ENCODE measurements at regions not wholly inside any gene's neighbourhood (a gene's known extent, or its start where the extent isn't known, plus 50 kb on each side); places are given as distances from the start of the nearest gene placed in this dataset.
"Not testable (repeated sequence)": the region's sequence is repeated elsewhere in the genome, so short reads cannot be mapped to it uniquely, and the experiment has no call there.

GRCh38 chr6:158920311-158920905 lies 79.6 kb downstream of the RSPH3 start:
- DNase-seq, result no peak

GRCh38 chr6:158919865-158920264 lies 80.1 kb downstream of the RSPH3 start:
- DNase-seq, result no peak

GRCh38 chr6:158916617-158917016 lies 83.4 kb downstream of the RSPH3 start:
- no peak for DNase-seq

- no peak for DNase-seq
Observed at GRCh38 chr6:158914923-158915322, 85.1 kb downstream of the RSPH3 start.

- no peak for DNase-seq
Observed at GRCh38 chr6:158913580-158913979, 86.4 kb downstream of the RSPH3 start.

GRCh38 chr6:158912655-158913054 lies 87.3 kb downstream of the RSPH3 start:
- DNase-seq, result no peak

- DNase-seq, result peak in 1 of 2 donors; percentile 57
Observed at GRCh38 chr6:158911746-158912480, 88.1 kb downstream of the RSPH3 start.

GRCh38 chr6:158910484-158911440 lies 89.2 kb downstream of the RSPH3 start:
- DNase-seq, result peak in 1 of 2 donors; percentile 23

- peak in 1 of 2 donors; percentile 19 for DNase-seq
Observed at GRCh38 chr6:158909938-158910337, 90.1 kb downstream of the RSPH3 start.

- no peak for DNase-seq
Observed at GRCh38 chr6:158908606-158909005, 89.4 kb upstream of the EZR start.

GRCh38 chr6:158907931-158908330 lies 88.8 kb upstream of the EZR start:
- no peak for DNase-seq

GRCh38 chr6:158906926-158907325 lies 87.8 kb upstream of the EZR start:
- no peak for DNase-seq

- no peak for DNase-seq
Observed at GRCh38 chr6:158905277-158905676, 86.1 kb upstream of the EZR start.

- DNase-seq, result no peak
Observed at GRCh38 chr6:158903801-158904200, 84.6 kb upstream of the EZR start.

- DNase-seq, result no peak
Observed at GRCh38 chr6:158900663-158901312, 81.6 kb upstream of the EZR start.

GRCh38 chr6:158897236-158897635 lies 78.1 kb upstream of the EZR start:
- no peak for DNase-seq

- no peak for DNase-seq
Observed at GRCh38 chr6:158895661-158896060, 76.5 kb upstream of the EZR start.

- no peak for DNase-seq
Observed at GRCh38 chr6:158894193-158894592, 75.0 kb upstream of the EZR start.

GRCh38 chr6:158892266-158892665 lies 73.1 kb upstream of the EZR start:
- DNase-seq, result no peak

GRCh38 chr6:158891560-158891959 lies 72.4 kb upstream of the EZR start:
- not testable (repeated sequence) for DNase-seq

- not testable (repeated sequence) for DNase-seq
Observed at GRCh38 chr6:158888171-158888570, 69.0 kb upstream of the EZR start.

GRCh38 chr6:158886346-158886977 lies 67.3 kb upstream of the EZR start:
- DNase-seq, result not testable (repeated sequence)

Data from CD4-positive, alpha-beta T cell treated with Interferon alpha-2 for 1 hour (primary cell).